ENCODE measurements at regions not wholly inside any gene's neighbourhood (a gene's known extent, or its start where the extent isn't known, plus 50 kb on each side); places are given as distances from the start of the nearest gene placed in this dataset.

DNA sequence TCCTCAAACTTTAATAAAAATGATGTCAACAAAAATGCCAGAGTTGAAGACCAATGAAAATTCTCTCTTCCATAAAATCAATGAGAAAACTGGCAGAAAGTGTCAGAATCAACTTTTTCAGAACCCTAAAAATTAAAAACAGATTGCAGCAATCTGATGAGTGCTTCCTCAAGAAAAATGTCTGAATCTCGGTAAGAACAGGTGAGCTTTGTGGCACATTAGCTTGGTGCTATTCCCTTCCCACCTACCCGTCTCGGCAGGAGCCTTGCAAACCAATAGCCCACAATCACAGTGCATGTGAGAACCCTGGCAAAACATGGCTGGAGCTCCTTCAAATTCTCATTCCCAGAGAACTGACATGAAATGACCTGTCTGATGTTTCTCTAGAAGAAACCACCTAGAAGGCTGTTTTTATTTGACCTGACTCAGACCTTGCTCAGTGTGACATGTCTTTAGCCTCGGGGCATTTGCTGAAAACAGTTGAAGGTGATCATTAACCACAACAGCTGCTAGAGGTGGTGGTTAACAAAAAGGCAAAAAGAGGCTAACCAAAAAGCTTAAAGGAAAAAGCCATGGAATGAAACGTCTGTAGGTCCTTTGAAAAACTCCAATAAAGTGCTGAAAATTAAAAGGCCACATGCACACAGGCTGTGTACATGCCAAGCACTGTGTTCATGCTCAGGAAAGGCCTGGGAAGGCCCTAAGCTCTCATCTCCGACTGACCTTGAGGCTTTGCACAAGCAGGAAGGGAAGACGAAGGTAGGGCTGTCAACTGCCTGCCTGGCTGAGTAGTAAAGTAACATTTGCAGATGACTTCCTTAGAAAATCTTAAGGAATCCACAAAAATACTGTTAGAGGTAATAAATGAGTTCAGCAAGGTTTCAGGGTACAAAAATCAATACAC, 253.0 kb upstream of the NSMCE3 start:
- H3K4me2 ChIP-seq (ENCODE audit: low read depth, low read length) = no peak overlapping the region
- H3K14ac ChIP-seq (replicated peaks; ENCODE audit: low read depth, low read length) = no peak overlapping the region
- H3K36me3 ChIP-seq (ENCODE audit: control insufficient read depth, insufficient read depth, low read length) = no peaks in the 10 kb centered on the region
- no peak for DNase-seq
- no peak overlapping the region for H2AK9ac ChIP-seq (replicated peaks; ENCODE audit: low read depth, low read length, poor library complexity)
- H3K18ac ChIP-seq (ENCODE audit: low read depth, low read length) = no peak overlapping the region
- CTCF ChIA-PET = no interaction called here
- no peaks in the 10 kb centered on the region for H3K27me3 ChIP-seq (ENCODE audit: control insufficient read depth, insufficient read depth, low read length)
- H3K4ac ChIP-seq (ENCODE audit: low read depth, low read length) = no peak overlapping the region
- intact Hi-C loops (cut with micrococcal nuclease) (no loop called here), dilution Hi-C loops (cut with HindIII; ENCODE audit: low sequenced_read_pairs, unreplicated experiment) (no loop called here), in situ Hi-C loops (cut with MboI; ENCODE audit: low sequenced_read_pairs) (no loop called here)
- no peaks in the 10 kb centered on the region for H3K79me1 ChIP-seq (ENCODE audit: low read depth in 1 of 2, low read length in 2 of 2)
- WGBS, 2 experiments (ENCODE audit: extremely low coverage in 2 of 2, insufficient read length in 1 of 2) = 0% methylated on average over 1 of the region's 7 CpGs; no CpG with 5 or more reads in 1 of the 2 experiments
- no peak overlapping the region for H3K9ac ChIP-seq (ENCODE audit: low read depth, low read length)
- no peak overlapping the region for H4K8ac ChIP-seq (ENCODE audit: low read depth in 2 of 2, low read length in 2 of 2)
- no peak overlapping the region for H3K56ac ChIP-seq (ENCODE audit: extremely low read depth, insufficient read depth, low read length)
- no peak overlapping the region for H2BK5ac ChIP-seq (ENCODE audit: low read depth, low read length, poor library complexity, severe bottlenecking)
- no peak overlapping the region for H4K5ac ChIP-seq (ENCODE audit: low read depth, low read length)
- H2AK5ac ChIP-seq (ENCODE audit: low read depth, low read length) = no peak overlapping the region
- TF ChIP-seq SMC3 (IDR thresholded peaks at IDR 0.05; ENCODE audit: low read depth, low read length) (no peak), MAZ (IDR thresholded peaks at IDR 0.05; ENCODE audit: borderline replicate concordance, low read depth, low read length) (no peak), CEBPB (IDR thresholded peaks at IDR 0.05; ENCODE audit: low read depth, low read length) (no peak), BHLHE40 (IDR thresholded peaks at IDR 0.05; ENCODE audit: low read depth, low read length) (no peak), POLR2A (IDR thresholded peaks at IDR 0.05; ENCODE audit: low read depth, low read length) (no peak), RCOR1 (IDR thresholded peaks at IDR 0.05; ENCODE audit: insufficient replicate concordance, low read length) (no peak), CHD1 (IDR thresholded peaks at IDR 0.05; ENCODE audit: low read depth, low read length) (no peak), RFX5 (IDR thresholded peaks at IDR 0.05; ENCODE audit: low read depth, low read length) (no peak)
- TF ChIP-seq, protein P1, sequence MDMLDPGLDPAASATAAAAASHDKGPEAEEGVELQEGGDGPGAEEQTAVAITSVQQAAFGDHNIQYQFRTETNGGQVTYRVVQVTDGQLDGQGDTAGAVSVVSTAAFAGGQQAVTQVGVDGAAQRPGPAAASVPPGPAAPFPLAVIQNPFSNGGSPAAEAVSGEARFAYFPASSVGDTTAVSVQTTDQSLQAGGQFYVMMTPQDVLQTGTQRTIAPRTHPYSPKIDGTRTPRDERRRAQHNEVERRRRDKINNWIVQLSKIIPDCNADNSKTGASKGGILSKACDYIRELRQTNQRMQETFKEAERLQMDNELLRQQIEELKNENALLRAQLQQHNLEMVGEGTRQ (IDR thresholded peaks at IDR 0.05; ENCODE audit: low read depth, low read length) = no peak
- TF ChIP-seq, protein P2, sequence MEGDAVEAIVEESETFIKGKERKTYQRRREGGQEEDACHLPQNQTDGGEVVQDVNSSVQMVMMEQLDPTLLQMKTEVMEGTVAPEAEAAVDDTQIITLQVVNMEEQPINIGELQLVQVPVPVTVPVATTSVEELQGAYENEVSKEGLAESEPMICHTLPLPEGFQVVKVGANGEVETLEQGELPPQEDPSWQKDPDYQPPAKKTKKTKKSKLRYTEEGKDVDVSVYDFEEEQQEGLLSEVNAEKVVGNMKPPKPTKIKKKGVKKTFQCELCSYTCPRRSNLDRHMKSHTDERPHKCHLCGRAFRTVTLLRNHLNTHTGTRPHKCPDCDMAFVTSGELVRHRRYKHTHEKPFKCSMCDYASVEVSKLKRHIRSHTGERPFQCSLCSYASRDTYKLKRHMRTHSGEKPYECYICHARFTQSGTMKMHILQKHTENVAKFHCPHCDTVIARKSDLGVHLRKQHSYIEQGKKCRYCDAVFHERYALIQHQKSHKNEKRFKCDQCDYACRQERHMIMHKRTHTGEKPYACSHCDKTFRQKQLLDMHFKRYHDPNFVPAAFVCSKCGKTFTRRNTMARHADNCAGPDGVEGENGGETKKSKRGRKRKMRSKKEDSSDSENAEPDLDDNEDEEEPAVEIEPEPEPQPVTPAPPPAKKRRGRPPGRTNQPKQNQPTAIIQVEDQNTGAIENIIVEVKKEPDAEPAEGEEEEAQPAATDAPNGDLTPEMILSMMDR (conservative IDR thresholded peaks at IDR 0.05; ENCODE audit: low read depth, low read length) = no peak
- TF ChIP-seq, protein P3, sequence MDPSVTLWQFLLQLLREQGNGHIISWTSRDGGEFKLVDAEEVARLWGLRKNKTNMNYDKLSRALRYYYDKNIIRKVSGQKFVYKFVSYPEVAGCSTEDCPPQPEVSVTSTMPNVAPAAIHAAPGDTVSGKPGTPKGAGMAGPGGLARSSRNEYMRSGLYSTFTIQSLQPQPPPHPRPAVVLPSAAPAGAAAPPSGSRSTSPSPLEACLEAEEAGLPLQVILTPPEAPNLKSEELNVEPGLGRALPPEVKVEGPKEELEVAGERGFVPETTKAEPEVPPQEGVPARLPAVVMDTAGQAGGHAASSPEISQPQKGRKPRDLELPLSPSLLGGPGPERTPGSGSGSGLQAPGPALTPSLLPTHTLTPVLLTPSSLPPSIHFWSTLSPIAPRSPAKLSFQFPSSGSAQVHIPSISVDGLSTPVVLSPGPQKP (IDR thresholded peaks at IDR 0.05; ENCODE audit: borderline replicate concordance, low read depth, low read length) = no peak
- H2AFZ ChIP-seq (replicated peaks; ENCODE audit: low read length, poor library complexity) = no peak overlapping the region
- no peaks in the 10 kb centered on the region for H3K4me1 ChIP-seq (ENCODE audit: control insufficient read depth, insufficient read depth, low read length)
- H3K9me3 ChIP-seq (ENCODE audit: control insufficient read depth, insufficient read depth, low read length) = no peaks in the 10 kb centered on the region
- no peaks in the 10 kb centered on the region for H4K20me1 ChIP-seq (ENCODE audit: insufficient read depth, low read length)
- POLR2A ChIA-PET (ENCODE audit: unreplicated experiment) = interaction anchor here (0.5 kb wide), 1 partner anchor 31 kb away, joined by 3 read pairs; no protein-coding TSS in a partner anchor
- no peak overlapping the region for H2BK20ac ChIP-seq (ENCODE audit: low read depth, low read length)
- H4K91ac ChIP-seq (ENCODE audit: insufficient read depth, low read depth, low read length) = no peak overlapping the region
- BruUV-seq (replicated peaks) = no TSS peak
- no peak overlapping the region for H2BK15ac ChIP-seq (ENCODE audit: low read depth, low read length)
- no peak overlapping the region for H3K4me3 ChIP-seq (ENCODE audit: insufficient read depth, low read depth, low read length)
- no peak for ATAC-seq (ENCODE audit: low read depth)
- H3K23ac ChIP-seq (ENCODE audit: low read depth, low read length) = no peak overlapping the region
- H3K9me1 ChIP-seq (ENCODE audit: insufficient read depth, low read length) = no peaks in the 10 kb centered on the region
- no peak overlapping the region for H2BK120ac ChIP-seq (ENCODE audit: low read depth, low read length)
- H3K27ac ChIP-seq (ENCODE audit: insufficient read depth, low read length) = no peak overlapping the region
